Heart right ventricle (tissue), 16 donors: ENCODE measurements at regions not wholly inside any gene's neighbourhood (a gene's known extent, or its start where the extent isn't known, plus 50 kb on each side); places are given as distances from the start of the nearest gene placed in this dataset.

Experiments used
- ATAC-seq, 8 donors: fragments of 200-7000 bp; cut with Tn5 transposase; one replicate each; pipeline ENCODE4 v1.9.1; 2020; ENCODE audit warnings: mild to moderate bottlenecking in 8 of 8, moderate library complexity in 8 of 8, moderate number of reproducible peaks in 1 of 8
- DNase-seq, 2 donors: peaks; one replicate each; pipeline ENCODE4 v3.0.0-alpha.2; 2020
- H3K27ac ChIP-seq, 10 donors: fragments of 200-600 bp; sonication (generic) in 2 of 10; one replicate each; pipeline versions ENCODE4 v1.5.0 to v1.8.0; 2020 to 2022; ENCODE audit warnings: mild to moderate bottlenecking in 3 of 10
- H3K27me3 ChIP-seq, 7 donors: fragments of 200-600 bp; one replicate each; pipeline ENCODE4 v1.8.0; 2021 to 2022; ENCODE audit warnings: mild to moderate bottlenecking in 2 of 7
- H3K36me3 ChIP-seq, 9 donors: fragments of 200-600 bp; sonication (generic) in 1 of 9; one replicate each; pipeline versions ENCODE4 v1.5.0 to v1.8.0; 2020 to 2022; ENCODE audit warnings: mild to moderate bottlenecking in 2 of 9
- H3K4me1 ChIP-seq, 9 donors: fragments of 200-600 bp; sonication (generic) in 1 of 9; one replicate each; pipeline versions ENCODE4 v1.5.0 to v1.8.0; 2020 to 2022; ENCODE audit warnings: mild to moderate bottlenecking in 4 of 9
- H3K4me3 ChIP-seq, 10 donors: fragments of 200-600 bp; sonication (generic) in 2 of 10; one replicate each; pipeline versions ENCODE4 v1.5.0 to v1.8.0; 2020 to 2022; ENCODE audit warnings: mild to moderate bottlenecking in 7 of 10, moderate library complexity in 2 of 10
- H3K9me3 ChIP-seq, 11 donors: fragments of 200-600 bp in 10 of 11; sonication (generic) in 2 of 11; one replicate each; pipeline versions ENCODE4 v1.5.0 to v1.8.0; 2013 to 2022; ENCODE audit warnings: mild to moderate bottlenecking in 2 of 11, control low read depth in 1 of 11, moderate library complexity in 1 of 11
- WGBS, 2 donors: extraction: QIAGEN DNeasy Blood & Tissue Kit; methylation state at CpG; one replicate each; pipeline ENCODE4 v1.1.7; 2013; ENCODE audit warnings: inconsistent platforms in 1 of 2; 5-methylcytosine and 5-hydroxymethylcytosine counted together
- intact Hi-C, 10 donors: fragments of 100-400 bp; cut with DNase I; formaldehyde crosslinking; loops; one replicate each; pipeline versions ENCODE4 v1.11.1 to v1.14.2; 2022
- TF ChIP-seq, protein P1 (sequence below), 9 donors: fragments of 200-600 bp; sonication (generic) in 2 of 9; IDR thresholded peaks; one replicate each; pipeline versions ENCODE4 v1.5.0 to v1.8.0; 2021 to 2022; ENCODE audit warnings: antibody characterized with exemption in 9 of 9, mild to moderate bottlenecking in 5 of 9, moderate library complexity in 1 of 9
- donor health status: Arrhythmogenic right ventricular cardiomyopathy.
- donor health status: ischemic (EF 13 %, LVEDD 7.1; RV severe dilation, severe dysfunction).
- donor health status: healthy with polysubstance abuse.
- donor health status: DM: no; HTN: yes; CAD: no.
- donor health status: DM: no; HTN: no; CAD: no.
- donor health status: ischemic (EF 25% LVEDD 6.9; RV normal size, moderate dysfunction).
- donor health status: ischemic (EF 25% LVEDD 5.7; RV mildly dilated, moderate dysfunction).
- donor health status: healthy.
- donor health status: DM: yes; HTN: yes; CAD: no.
- donor health status: Ischemic cardiomyopathy.
- donor health status: ischemic (EF 35%, LVEDD 5.7; RV mildly dilated, moderate dysfunction).
- donor health status: nonischemic (EF 11% LVEDD 7.7; RV severe dilation, severe dysfunction).
- donor health status: DM: yes; HTN: yes; CAD: no.
- donor health status: PGD.
- donor health status: ischemic (EF 29% LVEDD 5.4; RV normal size, mild dysfunction).
- donor health status: nonischemic (EF 23%, LVEDD 6.1; RV moderate dilation, normal function).

DNA sequence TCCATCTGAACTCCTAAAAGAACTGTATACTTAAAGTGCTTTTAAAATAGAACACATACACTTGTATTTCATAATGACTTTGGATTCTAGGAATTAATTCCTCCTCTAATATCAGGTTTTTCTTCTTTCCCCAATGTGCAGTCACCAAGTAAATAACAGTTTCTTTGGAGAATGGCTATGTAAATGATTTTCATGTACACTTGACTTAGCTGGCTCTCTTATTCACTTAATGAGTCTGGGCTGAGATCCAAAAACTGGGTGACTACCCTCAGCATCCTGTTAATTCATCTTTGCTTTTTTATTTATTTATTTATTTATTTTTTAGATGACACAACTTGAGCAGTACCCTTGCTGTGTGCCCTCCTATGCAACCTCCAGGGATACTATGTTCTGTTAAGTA lies 1003.7 kb downstream of the SLITRK1 start:
- H3K36me3 ChIP-seq, result no peaks in the 10 kb centered on the region
- no peak for DNase-seq
- TF ChIP-seq, protein P1, sequence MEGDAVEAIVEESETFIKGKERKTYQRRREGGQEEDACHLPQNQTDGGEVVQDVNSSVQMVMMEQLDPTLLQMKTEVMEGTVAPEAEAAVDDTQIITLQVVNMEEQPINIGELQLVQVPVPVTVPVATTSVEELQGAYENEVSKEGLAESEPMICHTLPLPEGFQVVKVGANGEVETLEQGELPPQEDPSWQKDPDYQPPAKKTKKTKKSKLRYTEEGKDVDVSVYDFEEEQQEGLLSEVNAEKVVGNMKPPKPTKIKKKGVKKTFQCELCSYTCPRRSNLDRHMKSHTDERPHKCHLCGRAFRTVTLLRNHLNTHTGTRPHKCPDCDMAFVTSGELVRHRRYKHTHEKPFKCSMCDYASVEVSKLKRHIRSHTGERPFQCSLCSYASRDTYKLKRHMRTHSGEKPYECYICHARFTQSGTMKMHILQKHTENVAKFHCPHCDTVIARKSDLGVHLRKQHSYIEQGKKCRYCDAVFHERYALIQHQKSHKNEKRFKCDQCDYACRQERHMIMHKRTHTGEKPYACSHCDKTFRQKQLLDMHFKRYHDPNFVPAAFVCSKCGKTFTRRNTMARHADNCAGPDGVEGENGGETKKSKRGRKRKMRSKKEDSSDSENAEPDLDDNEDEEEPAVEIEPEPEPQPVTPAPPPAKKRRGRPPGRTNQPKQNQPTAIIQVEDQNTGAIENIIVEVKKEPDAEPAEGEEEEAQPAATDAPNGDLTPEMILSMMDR (IDR thresholded peaks at IDR 0.05), result no peak
- H3K27me3 ChIP-seq, result no peaks in the 10 kb centered on the region
- no peak overlapping the region for H3K27ac ChIP-seq
- intact Hi-C loops, result no loop called here
- H3K9me3 ChIP-seq, result no peaks in the 10 kb centered on the region
- H3K4me1 ChIP-seq, result no peaks in the 10 kb centered on the region
- no peak overlapping the region for H3K4me3 ChIP-seq
- ATAC-seq, result no peak

DNA sequence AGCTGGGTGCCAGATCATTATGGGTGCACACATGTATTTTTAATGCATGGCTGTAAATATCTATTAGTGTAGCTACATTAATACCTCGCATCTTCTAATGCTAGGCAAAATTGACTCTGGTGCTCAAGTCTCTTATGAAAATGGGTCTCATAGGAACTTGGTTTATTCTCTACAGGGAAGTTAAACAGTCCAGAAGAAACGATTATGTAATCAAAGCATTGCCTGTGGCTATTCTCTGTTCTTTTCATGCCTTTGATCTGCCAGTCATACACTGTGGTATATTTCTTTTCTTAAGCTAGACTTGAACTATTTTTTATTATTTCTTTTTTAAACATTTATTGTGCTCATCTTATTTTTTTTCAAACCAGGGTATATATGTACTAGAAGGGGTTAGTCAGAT lies 1015.0 kb downstream of the SLITRK1 start:
- no peak for DNase-seq
- TF ChIP-seq, protein P1 (IDR thresholded peaks at IDR 0.05), result no peak
- ATAC-seq, result no peak
- no peaks in the 10 kb centered on the region for H3K36me3 ChIP-seq
- H3K9me3 ChIP-seq, result peaks cover 0 to 16% (median under 1%) of the 10 kb centered on the region in 11 donors
- intact Hi-C loops, result no loop called here
- no peaks in the 10 kb centered on the region for H3K27me3 ChIP-seq
- H3K4me3 ChIP-seq, result no peak overlapping the region
- H3K27ac ChIP-seq, result no peak overlapping the region
- H3K4me1 ChIP-seq, result no peaks in the 10 kb centered on the region
- WGBS, 2 donors, result 74 to 76% methylated on average over 2 of the region's 2 CpGs

DNA sequence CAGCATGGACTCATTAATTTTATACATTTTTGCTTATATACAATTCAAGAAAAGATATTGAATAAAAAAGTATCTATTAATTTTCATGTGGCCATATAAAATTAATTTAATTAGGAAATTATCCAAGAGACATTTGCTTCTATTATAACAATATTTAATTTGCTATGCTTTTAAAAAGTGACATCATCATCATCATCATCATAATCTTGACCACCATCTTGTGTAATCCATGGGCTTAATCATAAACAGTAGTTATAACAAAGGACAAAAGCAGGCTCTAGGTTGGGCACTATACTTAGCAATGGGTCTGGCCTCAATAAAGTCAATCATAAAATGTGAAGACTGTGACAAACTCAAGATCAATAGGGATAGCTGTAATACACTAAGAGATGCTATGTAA lies 1031.6 kb downstream of the SLITRK1 start:
- TF ChIP-seq, protein P1 (IDR thresholded peaks at IDR 0.05), result no peak
- no peak overlapping the region for H3K4me3 ChIP-seq
- H3K27ac ChIP-seq, result no peak overlapping the region
- no peaks in the 10 kb centered on the region for H3K4me1 ChIP-seq
- intact Hi-C loops, result no loop called here
- DNase-seq, result no peak
- H3K36me3 ChIP-seq, result no peaks in the 10 kb centered on the region
- peaks cover 0 to 12% (median 0%) of the 10 kb centered on the region in 11 donors for H3K9me3 ChIP-seq
- no peak for ATAC-seq
- no peaks in the 10 kb centered on the region for H3K27me3 ChIP-seq

DNA sequence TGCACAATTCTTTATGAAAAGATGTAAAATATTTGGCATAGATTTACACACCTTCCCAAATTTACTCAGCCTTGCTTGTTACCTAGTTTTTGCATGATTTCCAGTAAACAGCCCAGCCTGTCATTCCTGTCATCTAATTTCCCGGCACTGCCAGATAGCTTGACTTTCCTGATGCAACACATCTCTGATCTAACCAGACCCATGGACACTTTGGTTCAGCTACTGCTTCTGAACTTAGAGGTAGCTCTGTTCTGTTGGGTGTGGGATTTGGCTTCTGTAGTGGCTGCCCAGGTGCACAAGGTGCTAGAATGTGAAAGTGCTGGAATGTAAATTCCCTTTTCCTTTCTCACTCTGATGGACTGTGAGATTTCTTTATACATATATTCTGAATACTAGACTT lies 1033.5 kb downstream of the SLITRK1 start:
- ATAC-seq, result no peak
- Histone ChIP-seq H3K4me1 (no peaks in the 10 kb centered on the region), H3K9me3 (peaks cover 0 to 14% (median 0%) of the 10 kb centered on the region in 11 donors), H3K27ac (no peak overlapping the region), H3K36me3 (no peaks in the 10 kb centered on the region), H3K27me3 (no peaks in the 10 kb centered on the region), H3K4me3 (no peak overlapping the region)
- WGBS, 2 donors, result 89 to 95% methylated on average over 1 of the region's 1 CpG
- intact Hi-C loops, result no loop called here
- TF ChIP-seq, protein P1 (IDR thresholded peaks at IDR 0.05), result no peak
- no peak for DNase-seq

DNA sequence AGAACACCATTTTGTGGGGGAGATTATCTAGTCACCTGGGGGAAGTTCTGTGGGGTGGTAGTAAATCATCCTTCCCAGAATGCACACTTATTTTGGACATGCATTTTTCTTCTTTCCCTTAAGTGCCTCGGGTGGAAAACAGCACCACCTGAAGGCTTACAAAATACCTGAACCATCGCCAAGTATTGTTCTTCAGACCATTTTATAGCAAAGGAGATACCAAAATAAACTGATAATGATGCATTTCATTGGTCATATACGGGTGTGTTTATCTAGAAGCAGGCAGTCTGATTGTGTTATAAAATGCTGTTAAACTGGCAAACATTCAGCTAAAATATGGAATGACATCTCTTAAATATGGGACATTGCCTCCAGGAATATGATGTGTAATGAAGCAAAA lies 1034.7 kb downstream of the SLITRK1 start:
- intact Hi-C loops, result no loop called here
- 53 to 70% methylated on average over 3 of the region's 3 CpGs for WGBS, 2 donors

More for the DNA sequence above, 1034.7 kb downstream of the SLITRK1 start:
- peaks cover 0 to 14% (median 0%) of the 10 kb centered on the region in 11 donors for H3K9me3 ChIP-seq
- no peak overlapping the region for H3K4me3 ChIP-seq
- no peak overlapping the region for H3K27ac ChIP-seq
- no peaks in the 10 kb centered on the region for H3K27me3 ChIP-seq
- DNase-seq (no peak), ATAC-seq (no peak)
- H3K36me3 ChIP-seq, result no peaks in the 10 kb centered on the region
- H3K4me1 ChIP-seq, result no peaks in the 10 kb centered on the region
- TF ChIP-seq, protein P1 (IDR thresholded peaks at IDR 0.05), result no peak
